GM12878 (cell line): ENCODE measurements at regions not wholly inside any gene's neighbourhood (a gene's known extent, or its start where the extent isn't known, plus 50 kb on each side); places are given as distances from the start of the nearest gene placed in this dataset.

Source experiments
- ATAC-seq: fragments of 200-7000 bp; cut with Tn5 transposase; 3 replicates; pipeline ENCODE4 v1.9.1; 2020; ENCODE audit warnings: mild to moderate bottlenecking, moderate library complexity
- BruUV-seq: library from RNA; stranded (reverse); fragments of 400-500 nt; replicated peaks from 2 replicates; lab custom pipeline; 2021; lab: Mats Ljungman, UMichigan
- CTCF ChIA-PET: fragments of 300-600 bp; sonication (Branson Sonifier 250); formaldehyde crosslinking; extraction: SDS; loops from one replicate; lab custom pipeline; 2021; ENCODE audit warnings: inconsistent platforms; lab: Yijun Ruan, JAX
- POLR2A ChIA-PET: fragments of 350-600 bp; formaldehyde crosslinking; extraction: SDS; loops from one replicate; lab custom pipeline; 2021; ENCODE audit warnings: inconsistent platforms; lab: Charles Lee
- RAD21 ChIA-PET: fragments of 300-600 bp; sonication (Branson Sonifier 250); formaldehyde crosslinking; loops from one replicate; lab custom pipeline; 2023; ENCODE audit warnings: antibody characterized with exemption; ENCODE audit not compliant: unreplicated experiment; lab: Charles Lee
- SMC1A ChIA-PET: fragments of 300-600 bp; sonication (Branson Sonifier 250); formaldehyde crosslinking; loops from one replicate; lab custom pipeline; 2023; ENCODE audit not compliant: unreplicated experiment, uncharacterized antibody; lab: Charles Lee
- DNase-seq: peaks from one replicate; pipeline ENCODE4 v3.0.0-alpha.2; 2011; ENCODE audit warnings: low read depth, low spot score
- FAIRE-seq: peaks from 3 replicates; lab custom pipeline; 2011; peaks lifted over from hg19 to GRCh38; lab: Jason Lieb, UNC
- H2AFZ ChIP-seq: 2 replicates; pipeline ENCODE4 v1.6.0; 2011; ENCODE audit warnings: low read depth, low read length, control low read depth; ENCODE audit not compliant: control insufficient read depth
- H3K27ac ChIP-seq: 2 replicates; pipeline ENCODE4 v1.5.1; 2011; ENCODE audit warnings: control low read depth; ENCODE audit not compliant: control insufficient read depth, insufficient read depth
- H3K27me3 ChIP-seq, 2 experiments: replicated peaks in 1 of 2; 2 replicates each; pipeline versions ENCODE4 v1.6.0 to v1.6.1; 2011; ENCODE audit warnings: low read length in 1 of 2; ENCODE audit not compliant: control insufficient read depth in 2 of 2, insufficient read depth in 2 of 2
- H3K36me3 ChIP-seq, 2 experiments: 2 replicates each; pipeline ENCODE4 v1.5.1; 2011; ENCODE audit warnings: low read length in 1 of 2; ENCODE audit not compliant: control insufficient read depth in 2 of 2, insufficient read depth in 2 of 2
- H3K4me1 ChIP-seq: 2 replicates; pipeline ENCODE4 v1.6.1; 2011; ENCODE audit warnings: mild to moderate bottlenecking, low read length, moderate library complexity, mixed read lengths; ENCODE audit not compliant: control insufficient read depth, insufficient read depth
- H3K4me2 ChIP-seq: 2 replicates; pipeline ENCODE4 v1.6.0; 2011; ENCODE audit warnings: control low read depth; ENCODE audit not compliant: control insufficient read depth, insufficient read depth
- H3K4me3 ChIP-seq: fragments of 200-600 bp; sonication (generic); 2 replicates; pipeline ENCODE4 v1.5.1; 2016
- H3K79me2 ChIP-seq: 2 replicates; pipeline ENCODE4 v1.6.0; 2011; ENCODE audit warnings: low read length; ENCODE audit not compliant: control insufficient read depth, insufficient read depth
- H3K9ac ChIP-seq: 2 replicates; pipeline ENCODE4 v1.8.0; 2011; ENCODE audit warnings: low read length, control low read depth, mixed read lengths; ENCODE audit not compliant: control insufficient read depth, insufficient read depth
- H3K9me3 ChIP-seq: replicated peaks from 3 replicates; pipeline ENCODE4 v1.5.1; 2011; ENCODE audit warnings: mild to moderate bottlenecking, low read length; ENCODE audit not compliant: control insufficient read depth, insufficient read depth
- H4K20me1 ChIP-seq: 2 replicates; pipeline ENCODE4 v1.6.0; 2011; ENCODE audit not compliant: control insufficient read depth, insufficient read depth
- BACH1 ChIP-seq: fragments of 450-650 bp; IDR thresholded peaks from 2 replicates; pipeline ENCODE4 v1.6.1; 2017; ENCODE audit warnings: mild to moderate bottlenecking, borderline replicate concordance
- CEBPB ChIP-seq, 2 experiments: fragments of 150-350 bp in 1 of 2; IDR thresholded peaks; 2 replicates each; pipeline ENCODE4 v1.6.1; 2012 to 2014; ENCODE audit warnings: low read depth in 2 of 2, low read length in 2 of 2, borderline replicate concordance in 1 of 2, inconsistent platforms in 1 of 2
- CHD4 ChIP-seq: fragments of 200-600 bp; sonication (generic); IDR thresholded peaks from 2 replicates; pipeline ENCODE4 v1.6.1; 2016; ENCODE audit warnings: mild to moderate bottlenecking
- CREM ChIP-seq: IDR thresholded peaks from 2 replicates; pipeline ENCODE4 v1.6.1; 2014; ENCODE audit warnings: antibody characterized with exemption, low read depth
- EGR1 ChIP-seq, 2 experiments: IDR thresholded peaks; 1 replicate in 1 of 2; 2 replicates in 1 of 2; pipeline ENCODE4 v1.6.1; 2011 to 2012; ENCODE audit warnings: low read depth in 2 of 2, low read length in 2 of 2, borderline replicate concordance in 1 of 2, mild to moderate bottlenecking in 1 of 2, moderate library complexity in 1 of 2
- ETV6 ChIP-seq, 2 experiments: fragments of 450-650 bp in 1 of 2; IDR thresholded peaks in 1 of 2; conservative IDR thresholded peaks in 1 of 2; 2 replicates each; pipeline ENCODE4 v1.6.1; 2014; ENCODE audit warnings: antibody characterized with exemption in 1 of 2, borderline replicate concordance in 1 of 2, low read depth in 1 of 2, mild to moderate bottlenecking in 1 of 2, moderate library complexity in 1 of 2
- HDGF ChIP-seq: fragments of 450-650 bp; IDR thresholded peaks from 2 replicates; pipeline ENCODE4 v1.6.1; 2016; ENCODE audit warnings: antibody characterized with exemption
- JUNB ChIP-seq: IDR thresholded peaks from 2 replicates; pipeline ENCODE4 v1.6.1; 2016; ENCODE audit warnings: antibody characterized with exemption, mild to moderate bottlenecking
- MTA2 ChIP-seq: fragments of 450-650 bp; IDR thresholded peaks from 2 replicates; pipeline ENCODE4 v1.6.1; 2016; ENCODE audit warnings: low read depth, mild to moderate bottlenecking, moderate library complexity
- MYC ChIP-seq: IDR thresholded peaks from 2 replicates; pipeline ENCODE4 v1.6.1; 2011; ENCODE audit warnings: mild to moderate bottlenecking, low read length, moderate library complexity, inconsistent platforms; ENCODE audit not compliant: insufficient read depth, insufficient replicate concordance, insufficient read length, severe bottlenecking
- NR2C1 ChIP-seq: fragments of 450-650 bp; IDR thresholded peaks from 2 replicates; pipeline ENCODE4 v1.6.1; 2017; ENCODE audit warnings: antibody characterized with exemption, mild to moderate bottlenecking, moderate library complexity
- RB1 ChIP-seq: fragments of 450-650 bp; formaldehyde crosslinking; IDR thresholded peaks from 2 replicates; pipeline ENCODE4 v1.6.1; 2017; ENCODE audit warnings: mild to moderate bottlenecking, borderline replicate concordance
- RBBP5 ChIP-seq: fragments of 200-600 bp; sonication (generic); conservative IDR thresholded peaks from 2 replicates; pipeline ENCODE4 v1.6.1; 2016
- SUZ12 ChIP-seq: fragments of 200-600 bp; sonication (generic); IDR thresholded peaks from one replicate; pipeline ENCODE4 v1.6.1; 2018; ENCODE audit warnings: antibody characterized with exemption, mild to moderate bottlenecking; ENCODE audit not compliant: unreplicated experiment
- ZNF217 ChIP-seq: fragments of 450-650 bp; IDR thresholded peaks from 2 replicates; pipeline ENCODE4 v1.6.1; 2017; ENCODE audit warnings: antibody characterized with exemption, mild to moderate bottlenecking
- ZNF622 ChIP-seq: fragments of 450-650 bp; IDR thresholded peaks from 2 replicates; pipeline ENCODE4 v1.6.1; 2017; ENCODE audit warnings: mild to moderate bottlenecking, inconsistent platforms
- ZSCAN29 ChIP-seq: fragments of 450-650 bp; IDR thresholded peaks from 2 replicates; pipeline ENCODE4 v1.6.1; 2017; ENCODE audit warnings: mild to moderate bottlenecking, moderate library complexity
- WGBS: methylation state at CpG from one replicate; pipeline ENCODE4 v1.1.6; 2016; ENCODE audit warnings: low lambda C conversion rate; ENCODE audit not compliant: insufficient replicate concordance, insufficient coverage; ENCODE audit errors: missing lambda C conversion rate; 5-methylcytosine and 5-hydroxymethylcytosine counted together
- in situ Hi-C: fragments of 300-500 bp; cut with MboI; formaldehyde crosslinking; loops from 9 replicates; pipeline ENCODE4 v1.14.3; 2018; ENCODE audit warnings: mixed read lengths
- intact Hi-C: fragments of 100-400 bp; cut with micrococcal nuclease; formaldehyde crosslinking; loops from one replicate; pipeline ENCODE4 v1.14.2; 2022; ENCODE audit not compliant: unreplicated experiment
- TF ChIP-seq, protein P1 (sequence below): fragments of 450-650 bp; IDR thresholded peaks from 2 replicates; pipeline ENCODE4 v1.6.1; 2018; ENCODE audit warnings: mild to moderate bottlenecking, low read depth, moderate library complexity; ENCODE audit not compliant: partially characterized antibody

DNA sequence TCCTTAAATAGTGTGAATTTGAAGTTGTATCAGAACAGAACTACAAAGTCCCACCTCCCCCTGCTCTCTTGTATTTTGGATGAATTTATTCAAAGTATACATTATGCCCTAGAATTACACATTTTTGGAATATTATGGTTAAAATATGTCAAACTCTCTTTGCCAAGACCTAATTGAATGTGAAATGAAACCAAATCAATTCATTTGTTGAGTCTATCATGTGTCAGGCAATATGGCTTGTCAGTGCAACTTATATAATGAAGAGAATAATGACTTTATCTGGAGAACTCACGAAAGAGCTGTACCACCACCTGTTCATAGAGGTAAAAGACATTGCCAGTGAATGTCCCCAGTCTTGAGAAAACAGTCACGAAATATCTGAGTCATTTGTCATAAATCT lies 106.8 kb downstream of the TUSC1 start:
- 0% methylated on average over 2 of the region's 2 CpGs for WGBS
- ChIA-PET RAD21 (no interaction called here), CTCF (no interaction called here), POLR2A (no interaction called here), SMC1A (interaction anchor here (0.9 to 1.6 kb wide), 4 partner anchors 8 to 27 kb away, joined by 3 to 8 read pairs (median 4); no protein-coding TSS in a partner anchor)
- no peak for FAIRE-seq
- Histone ChIP-seq H3K4me1 (no peaks in the 10 kb centered on the region), H3K27me3 (no peaks in the 10 kb centered on the region), H3K4me2 (no peak overlapping the region), H3K27ac (no peak overlapping the region), H4K20me1 (no peaks in the 10 kb centered on the region), H3K9ac (no peak overlapping the region), H2AFZ (no peak overlapping the region), H3K9me3 (no peaks in the 10 kb centered on the region), H3K79me2 (no peaks in the 10 kb centered on the region), H3K36me3 (no peaks in the 10 kb centered on the region), H3K4me3 (no peak overlapping the region)
- intact Hi-C loops, result loop anchor here (5.0 kb wide), 1 partner anchor 49 kb away; no protein-coding TSS in a partner anchor
- no peak for ATAC-seq
- BruUV-seq, result no TSS peak
- DNase-seq, result no peak
- TF ChIP-seq HDGF (no peak), SUZ12 (no peak)
- in situ Hi-C loops, result no loop called here

DNA sequence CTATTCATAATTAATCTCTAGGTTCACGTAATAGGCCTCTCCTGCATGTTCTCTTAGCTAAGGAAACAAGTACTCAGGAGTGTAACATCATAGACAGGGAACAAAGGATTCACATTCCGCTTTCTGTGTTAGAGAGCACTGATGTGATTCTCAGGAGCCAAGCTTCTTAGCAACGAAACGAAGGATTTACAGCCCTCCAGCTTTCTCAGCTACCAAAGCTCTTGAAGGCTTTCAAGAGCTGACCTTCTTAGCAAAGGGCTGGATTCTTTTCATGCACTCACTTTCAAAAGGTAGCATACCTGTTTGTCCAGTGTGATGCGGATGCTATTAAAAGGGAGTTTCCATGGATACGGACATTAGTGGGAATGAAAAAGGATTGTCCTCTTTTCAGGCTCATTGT lies 107.4 kb downstream of the TUSC1 start:
- no peaks in the 10 kb centered on the region for H3K36me3 ChIP-seq
- H4K20me1 ChIP-seq, result no peaks in the 10 kb centered on the region
- H3K4me3 ChIP-seq, result no peak overlapping the region
- CTCF ChIA-PET, result no interaction called here
- H3K4me1 ChIP-seq, result no peaks in the 10 kb centered on the region
- ATAC-seq (no peak), DNase-seq (no peak), FAIRE-seq (no peak)
- intact Hi-C loops (loop anchor here (5.0 kb wide), 1 partner anchor 49 kb away; no protein-coding TSS in a partner anchor), in situ Hi-C loops (no loop called here)
- SMC1A ChIA-PET, result interaction anchor here (0.9 kb wide), 1 partner anchor 13 kb away, joined by 3 read pairs; no protein-coding TSS in a partner anchor
- no peaks in the 10 kb centered on the region for H3K79me2 ChIP-seq
- H2AFZ ChIP-seq, result no peak overlapping the region
- no peaks in the 10 kb centered on the region for H3K27me3 ChIP-seq
- no TSS peak for BruUV-seq
- no peak overlapping the region for H3K27ac ChIP-seq
- H3K9ac ChIP-seq, result no peak overlapping the region
- H3K9me3 ChIP-seq, result no peaks in the 10 kb centered on the region
- no peak overlapping the region for H3K4me2 ChIP-seq
- RAD21 ChIA-PET, result no interaction called here
- POLR2A ChIA-PET, result no interaction called here
- WGBS, result 48% methylated on average over 6 of the region's 6 CpGs
- TF ChIP-seq ZNF622 (no peak), BACH1 (no peak), CREM (no peak), RBBP5 (no peak), CEBPB (IDR thresholded peaks at IDR 0.05; ENCODE audit: borderline replicate concordance in 1 of 2, low read depth in 2 of 2, low read length in 2 of 2) (no peak), NR2C1 (no peak), CHD4 (no peak), MYC (no peak), ZSCAN29 (no peak), ZNF217 (no peak), EGR1 (IDR thresholded peaks at IDR 0.05; ENCODE audit: borderline replicate concordance in 1 of 2, low read depth in 2 of 2, low read length in 2 of 2) (no peak), JUNB (no peak), RB1 (no peak), ETV6 (conservative IDR thresholded peaks at IDR 0.05 in 1 of 2, IDR thresholded peaks at IDR 0.05 in 1 of 2; ENCODE audit: borderline replicate concordance in 1 of 2, low read depth in 1 of 2) (no peak), MTA2 (no peak)
- TF ChIP-seq, protein P1, sequence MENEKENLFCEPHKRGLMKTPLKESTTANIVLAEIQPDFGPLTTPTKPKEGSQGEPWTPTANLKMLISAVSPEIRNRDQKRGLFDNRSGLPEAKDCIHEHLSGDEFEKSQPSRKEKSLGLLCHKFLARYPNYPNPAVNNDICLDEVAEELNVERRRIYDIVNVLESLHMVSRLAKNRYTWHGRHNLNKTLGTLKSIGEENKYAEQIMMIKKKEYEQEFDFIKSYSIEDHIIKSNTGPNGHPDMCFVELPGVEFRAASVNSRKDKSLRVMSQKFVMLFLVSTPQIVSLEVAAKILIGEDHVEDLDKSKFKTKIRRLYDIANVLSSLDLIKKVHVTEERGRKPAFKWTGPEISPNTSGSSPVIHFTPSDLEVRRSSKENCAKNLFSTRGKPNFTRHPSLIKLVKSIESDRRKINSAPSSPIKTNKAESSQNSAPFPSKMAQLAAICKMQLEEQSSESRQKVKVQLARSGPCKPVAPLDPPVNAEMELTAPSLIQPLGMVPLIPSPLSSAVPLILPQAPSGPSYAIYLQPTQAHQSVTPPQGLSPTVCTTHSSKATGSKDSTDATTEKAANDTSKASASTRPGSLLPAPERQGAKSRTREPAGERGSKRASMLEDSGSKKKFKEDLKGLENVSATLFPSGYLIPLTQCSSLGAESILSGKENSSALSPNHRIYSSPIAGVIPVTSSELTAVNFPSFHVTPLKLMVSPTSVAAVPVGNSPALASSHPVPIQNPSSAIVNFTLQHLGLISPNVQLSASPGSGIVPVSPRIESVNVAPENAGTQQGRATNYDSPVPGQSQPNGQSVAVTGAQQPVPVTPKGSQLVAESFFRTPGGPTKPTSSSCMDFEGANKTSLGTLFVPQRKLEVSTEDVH, result no peak
